GDM1 (cell line): ENCODE measurements at regions not wholly inside any gene's neighbourhood (a gene's known extent, or its start where the extent isn't known, plus 50 kb on each side); places are given as distances from the start of the nearest gene placed in this dataset.
"Not testable (repeated sequence)": the region's sequence is repeated elsewhere in the genome, so short reads cannot be mapped to it uniquely, and the experiment has no call there.

Experiments used
- DNase-seq: peaks from one replicate; lab custom pipeline; 2025; lab: John Stamatoyannopoulos, UW

DNA sequence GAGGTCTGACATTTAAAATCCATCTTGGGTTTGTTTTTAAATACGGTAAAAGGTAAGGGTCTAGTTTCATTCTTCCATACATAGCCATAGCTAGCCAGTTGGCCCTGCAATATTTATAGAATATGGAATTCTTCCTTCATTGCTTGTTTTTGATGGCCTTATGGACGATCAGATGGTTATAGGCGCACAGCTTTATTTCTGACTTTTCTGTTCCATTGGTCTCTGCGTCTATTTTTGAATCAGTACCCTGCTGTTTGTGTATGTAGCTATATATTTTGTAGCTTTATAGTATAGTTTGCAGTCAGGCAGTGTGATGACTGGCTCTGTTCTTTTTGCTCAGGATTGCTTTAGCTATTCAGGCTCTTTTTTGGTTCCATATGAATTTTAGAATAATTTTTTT lies 366.8 kb upstream of the MIS18BP1 start:
- DNase-seq: no peak

DNA sequence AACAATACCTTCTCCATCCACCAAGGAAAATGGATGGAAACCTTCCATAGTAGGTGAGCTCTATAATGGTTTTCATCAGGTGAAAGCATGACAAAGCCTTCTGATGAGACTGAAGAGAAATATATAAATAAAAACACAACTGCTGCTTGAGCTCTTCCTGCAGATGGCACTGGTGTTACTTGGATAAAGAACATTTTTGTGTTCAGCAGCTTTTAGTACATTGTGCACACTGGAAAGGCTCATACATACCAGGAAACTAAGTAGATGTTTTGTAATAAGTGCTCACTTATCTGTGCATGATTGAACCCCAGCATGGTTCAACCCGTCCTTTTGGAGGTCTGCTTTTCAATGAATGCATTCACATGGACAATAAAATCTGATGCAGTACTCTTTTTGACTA lies 357.3 kb upstream of the MIS18BP1 start:
- DNase-seq: no peak

DNA sequence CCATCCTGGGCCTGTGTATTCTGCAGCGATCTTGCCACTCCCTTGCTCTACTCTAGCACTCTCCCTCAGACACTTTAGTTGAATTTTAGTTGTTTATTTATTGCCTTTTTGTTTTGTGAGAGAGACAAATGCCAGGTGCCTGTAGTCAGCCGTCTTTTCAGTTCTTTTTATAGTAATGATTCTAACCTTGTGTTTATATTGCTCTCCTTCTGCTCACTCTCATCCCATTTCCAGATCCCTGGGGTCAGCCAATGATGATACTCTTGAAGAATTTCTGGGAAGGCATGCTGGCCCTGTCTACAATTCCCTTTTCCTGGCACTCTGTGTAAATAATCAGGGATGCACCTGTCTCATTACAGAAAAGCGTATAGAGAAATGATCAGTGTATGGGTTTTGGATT lies 334.1 kb upstream of the MIS18BP1 start:
- no peak for DNase-seq

DNA sequence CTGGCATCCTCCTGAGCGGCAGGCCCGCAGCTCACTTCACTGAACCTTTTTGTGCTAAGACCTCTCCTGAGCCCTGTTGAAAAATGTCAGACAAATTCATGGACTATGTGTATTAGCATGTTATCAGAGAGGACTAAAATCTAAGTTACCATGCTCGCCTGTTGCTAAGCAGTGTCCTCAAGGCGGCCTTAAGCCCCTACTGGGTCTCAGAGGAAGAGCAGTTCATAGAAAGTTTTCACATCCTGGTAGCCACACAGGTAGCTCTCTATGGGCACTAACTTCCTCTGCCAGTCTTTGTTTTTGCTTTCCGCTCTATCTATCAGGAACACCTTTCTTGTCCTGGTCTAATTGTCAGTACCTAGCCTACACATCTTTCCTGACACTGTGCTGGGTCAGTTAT lies 306.6 kb upstream of the MIS18BP1 start:
- DNase-seq: no peak

DNA sequence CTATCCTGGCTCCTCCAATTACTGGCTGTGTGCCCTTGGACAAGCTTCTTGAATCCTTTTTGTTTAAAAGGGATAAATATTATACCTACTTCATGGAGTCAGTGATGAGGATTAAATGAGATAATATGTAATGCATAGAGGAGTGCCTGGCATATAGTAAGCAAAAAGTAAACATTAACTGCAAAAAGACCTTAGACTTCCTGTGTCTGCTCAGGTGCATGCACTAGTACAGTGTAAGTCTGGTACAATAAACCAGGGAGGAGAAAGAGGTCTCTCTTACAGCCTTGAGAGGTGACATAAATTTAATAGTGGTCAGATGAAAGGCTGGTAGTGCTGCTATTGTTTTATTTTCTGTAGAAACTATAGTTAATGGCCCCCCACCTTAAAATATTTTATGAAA lies 305.2 kb upstream of the MIS18BP1 start:
- no peak for DNase-seq

DNA sequence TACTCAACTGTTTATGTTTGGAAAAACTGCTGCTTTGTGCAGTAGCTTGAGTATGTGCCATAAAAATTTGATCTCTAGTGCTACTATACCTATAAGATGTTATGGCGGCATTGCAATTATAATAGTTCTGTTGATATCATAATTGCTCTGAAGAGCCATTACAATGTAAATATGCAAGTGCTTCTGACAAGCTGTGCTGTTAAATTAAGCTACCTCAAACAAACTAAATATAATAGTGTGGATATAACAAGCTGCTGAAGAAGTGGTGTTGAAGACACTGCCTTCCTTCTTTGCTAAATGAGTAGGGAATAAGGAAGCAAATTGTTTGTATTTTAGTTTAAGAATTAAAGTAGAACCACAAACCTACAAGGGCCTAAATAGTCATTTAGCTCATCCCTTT lies 301.0 kb upstream of the MIS18BP1 start:
- DNase-seq: no peak

DNA sequence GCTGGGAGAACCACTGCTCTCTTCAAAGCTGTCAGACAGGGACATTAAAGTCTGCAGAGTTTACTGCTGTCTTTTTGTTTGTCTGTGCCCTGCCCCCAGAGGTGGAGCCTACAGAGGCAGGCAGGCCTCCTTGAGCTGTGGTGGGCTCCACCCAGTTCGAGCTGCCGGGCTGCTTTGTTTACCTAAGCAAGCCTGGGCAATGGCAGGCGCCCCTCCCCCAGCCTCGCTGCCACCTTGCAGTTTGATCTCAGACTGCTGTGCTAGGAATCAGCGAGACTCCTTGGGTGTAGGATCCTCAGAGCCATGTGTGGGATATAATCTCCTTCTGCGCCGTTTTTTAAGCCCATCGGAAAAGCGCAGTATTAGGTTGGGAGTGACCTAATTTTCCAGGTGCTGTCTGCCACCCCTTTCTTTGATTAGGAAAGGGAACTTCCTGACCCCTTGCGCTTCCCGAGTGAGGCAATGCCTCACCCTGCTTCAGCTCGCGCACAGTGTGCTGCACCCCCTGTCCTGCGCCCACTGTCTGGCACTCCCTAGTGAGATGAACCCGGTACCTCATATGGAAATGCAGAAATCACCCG lies 298.3 kb upstream of the MIS18BP1 start:
- DNase-seq: not testable (repeated sequence)

DNA sequence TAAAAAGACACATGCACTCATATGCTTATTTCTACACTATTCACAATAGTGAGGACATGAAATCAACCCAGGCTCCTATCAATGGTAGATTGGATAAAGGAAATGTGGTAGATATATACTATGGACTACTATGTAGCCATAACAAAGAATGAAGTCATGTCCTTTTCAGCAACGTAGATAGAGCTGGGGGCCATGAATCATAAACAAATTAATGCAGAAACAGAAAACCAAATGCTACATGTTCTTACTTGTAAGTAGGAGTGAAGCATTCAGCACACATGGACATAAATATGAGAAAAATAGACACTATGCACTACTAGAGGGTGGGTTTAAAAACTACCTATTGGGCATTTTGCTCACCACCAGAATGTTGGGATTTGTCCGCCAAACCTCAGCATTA lies 278.0 kb upstream of the MIS18BP1 start:
- DNase-seq: no peak

DNA sequence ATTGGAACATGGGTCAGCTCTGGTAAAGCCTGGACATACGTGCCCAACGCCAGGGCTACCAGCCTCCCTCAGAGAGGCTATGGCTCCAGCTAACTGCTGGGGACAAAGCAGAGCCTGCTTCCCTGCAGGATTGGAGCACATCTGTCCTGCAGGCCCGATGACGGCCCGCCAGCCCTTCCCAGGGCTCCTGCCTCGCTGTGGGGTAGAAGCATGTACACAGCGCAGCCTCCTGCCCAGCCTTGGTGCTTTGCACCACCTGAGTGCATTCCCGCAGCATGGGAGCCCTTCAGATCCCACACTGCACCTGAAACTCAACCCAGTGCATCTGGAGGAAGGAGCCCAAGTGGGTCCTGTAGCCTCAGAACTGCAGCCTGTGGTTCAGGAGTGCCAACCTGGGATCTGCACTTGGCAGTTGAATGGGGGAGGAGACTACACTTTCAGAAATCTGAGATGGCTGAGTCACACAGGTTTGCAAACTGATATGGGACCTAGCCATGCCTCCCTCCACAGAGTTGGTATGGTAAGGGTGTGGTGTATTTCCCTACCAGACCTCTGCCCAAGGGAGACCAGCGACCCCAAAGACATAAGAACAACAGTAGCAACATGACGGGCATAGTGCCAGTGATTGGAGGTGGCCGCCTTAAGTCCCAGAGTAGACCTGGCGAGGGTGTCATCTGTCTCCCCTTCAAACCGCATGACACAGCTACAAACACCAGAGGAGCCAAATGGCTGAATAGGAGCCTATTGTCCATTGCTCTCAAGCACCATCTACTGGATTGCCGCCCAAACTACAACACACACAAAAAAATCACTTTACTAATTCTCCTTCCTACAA lies 273.9 kb upstream of the MIS18BP1 start:
- DNase-seq: peak; percentile 24

DNA sequence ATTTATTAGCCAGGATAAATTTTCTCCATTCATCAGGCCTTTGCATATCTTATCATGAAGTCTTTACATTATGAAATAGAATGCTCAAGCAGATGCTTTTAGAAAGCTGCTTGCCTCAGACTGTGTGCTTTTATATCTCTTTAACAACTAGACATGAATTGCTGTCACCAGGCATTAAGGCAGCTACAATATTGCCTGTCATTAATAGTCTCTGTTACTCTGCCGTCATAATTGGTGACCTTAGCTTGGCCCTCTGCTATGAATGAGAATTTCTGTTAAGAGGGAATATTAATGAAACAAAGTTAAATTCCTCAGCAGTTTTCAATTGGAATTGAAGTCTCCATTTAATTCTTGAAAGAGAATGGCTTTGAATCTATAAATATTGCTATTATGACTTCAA lies 266.8 kb upstream of the MIS18BP1 start:
- DNase-seq: no peak

DNA sequence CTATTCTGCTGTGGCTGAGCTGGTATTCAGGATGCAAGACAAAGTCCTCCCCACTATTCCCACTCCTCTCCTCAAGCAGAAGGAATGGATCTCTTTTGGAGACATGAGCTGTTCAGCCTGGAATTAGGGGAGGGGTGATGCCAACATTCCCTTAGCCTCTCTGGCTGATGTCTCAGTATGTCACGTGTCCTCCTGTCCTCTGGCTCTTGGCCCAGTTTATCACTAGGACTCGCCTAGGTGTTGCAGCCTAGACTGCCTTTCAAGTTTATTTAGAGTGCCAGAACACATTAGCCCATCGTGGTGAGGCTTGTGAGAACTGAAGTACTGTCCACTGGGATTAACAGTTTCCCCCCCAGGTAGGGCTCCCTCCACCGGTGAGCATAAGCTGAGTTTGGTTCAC lies 239.9 kb upstream of the MIS18BP1 start:
- no peak for DNase-seq

DNA sequence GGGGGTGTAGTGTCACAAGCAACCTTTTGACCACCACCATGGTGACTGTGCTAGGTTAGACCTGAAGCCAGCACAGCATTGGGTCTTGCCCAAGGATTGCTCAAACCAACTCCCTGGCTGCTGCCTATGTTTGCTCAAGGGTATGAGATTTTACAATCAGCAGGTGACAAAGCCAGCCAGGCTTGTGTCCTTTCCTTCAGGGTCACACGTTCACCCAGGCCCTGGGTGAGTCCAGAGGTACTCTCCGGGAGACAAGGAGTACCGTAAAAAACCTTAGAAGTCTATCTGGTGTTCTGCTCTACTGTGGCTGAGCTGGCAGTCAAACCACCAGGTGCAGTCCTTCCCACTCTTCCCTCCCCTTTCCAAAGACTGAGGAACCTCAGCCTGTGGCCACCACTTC lies 238.9 kb upstream of the MIS18BP1 start:
- no peak for DNase-seq

DNA sequence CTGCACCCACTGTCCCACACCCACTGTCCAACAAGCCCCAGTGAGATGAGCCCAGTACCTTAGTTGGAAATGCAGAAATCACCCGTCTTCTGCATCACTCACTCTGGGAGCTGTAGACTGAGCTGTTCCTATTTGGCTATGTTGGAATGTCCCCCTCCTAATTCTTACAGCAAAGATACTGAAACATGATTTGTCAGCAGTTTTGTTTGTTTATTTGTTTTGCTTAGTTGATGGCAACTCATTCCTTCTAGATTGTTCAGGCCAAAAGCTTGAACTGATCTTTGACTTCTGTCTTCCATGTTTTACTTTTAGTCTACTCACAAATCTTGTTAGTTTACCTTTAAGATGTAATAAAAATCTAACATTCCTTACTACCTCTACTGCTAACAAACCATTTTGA lies 233.6 kb upstream of the MIS18BP1 start:
- no peak for DNase-seq

DNA sequence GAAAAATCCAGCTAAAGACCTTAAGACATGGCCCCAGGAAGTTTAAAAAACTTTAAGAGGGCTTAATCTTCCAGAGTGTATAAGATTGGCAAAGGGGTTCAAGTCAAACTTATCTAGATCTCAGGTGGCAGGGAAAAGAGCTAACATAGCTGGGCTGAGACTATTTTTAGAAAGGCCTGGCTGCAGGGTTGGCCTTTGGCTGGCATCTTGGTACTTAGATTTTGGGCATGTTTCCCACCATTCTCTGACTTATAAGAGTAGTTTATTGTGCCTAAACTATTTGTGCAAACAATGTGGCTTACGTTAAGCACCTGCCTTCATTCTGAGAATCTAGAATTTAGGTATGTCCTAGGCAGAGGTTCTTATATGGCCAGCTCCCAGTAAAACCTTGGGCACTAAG lies 214.0 kb upstream of the MIS18BP1 start:
- no peak for DNase-seq

DNA sequence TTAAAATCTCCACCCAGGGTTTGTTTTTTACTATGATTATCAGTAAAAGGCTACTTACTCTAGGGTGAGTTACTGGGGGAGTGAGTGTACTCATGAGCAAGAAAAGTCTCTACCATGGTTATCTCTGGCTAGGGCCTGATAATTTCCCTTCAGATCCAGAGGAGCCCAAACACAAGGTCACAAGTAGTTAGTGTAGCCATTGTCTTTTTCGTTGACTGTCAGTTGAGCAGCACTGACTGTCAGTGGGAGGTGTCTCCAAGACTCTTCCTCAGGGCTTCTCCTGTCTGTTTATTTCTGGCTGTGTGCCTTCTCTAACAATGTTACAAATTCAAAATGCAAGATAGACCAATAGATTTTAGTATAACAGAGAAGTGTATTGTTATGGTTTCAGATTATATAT lies 181.2 kb upstream of the MIS18BP1 start:
- no peak for DNase-seq

DNA sequence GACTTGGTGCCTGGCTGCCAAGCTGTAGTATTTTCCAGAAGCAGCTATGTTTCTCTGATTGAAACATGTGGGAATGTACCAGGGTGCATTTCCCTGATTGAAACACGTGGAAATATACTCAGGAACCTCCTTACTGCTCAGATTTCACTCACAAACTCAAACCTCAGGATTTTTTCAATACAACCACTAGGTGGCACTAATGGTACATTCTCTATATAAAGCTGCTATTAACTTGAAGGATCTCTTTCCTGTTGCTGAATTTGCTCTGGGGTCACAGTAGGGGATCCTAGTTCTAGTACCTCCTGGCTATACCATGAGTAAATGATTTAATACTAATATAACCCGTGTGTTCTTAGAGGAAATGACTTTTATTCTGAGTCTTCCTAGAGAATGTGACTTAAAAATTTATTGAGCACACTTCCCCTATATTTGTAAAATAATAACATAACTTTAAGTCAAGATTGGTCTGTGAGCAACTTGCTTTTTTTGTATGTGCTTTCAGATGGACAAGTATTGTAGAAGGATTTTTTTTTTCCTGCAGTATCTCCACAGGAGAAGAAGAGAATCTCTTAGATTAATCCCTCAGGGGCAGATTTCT lies 173.8 kb upstream of the MIS18BP1 start:
- DNase-seq: no peak

DNA sequence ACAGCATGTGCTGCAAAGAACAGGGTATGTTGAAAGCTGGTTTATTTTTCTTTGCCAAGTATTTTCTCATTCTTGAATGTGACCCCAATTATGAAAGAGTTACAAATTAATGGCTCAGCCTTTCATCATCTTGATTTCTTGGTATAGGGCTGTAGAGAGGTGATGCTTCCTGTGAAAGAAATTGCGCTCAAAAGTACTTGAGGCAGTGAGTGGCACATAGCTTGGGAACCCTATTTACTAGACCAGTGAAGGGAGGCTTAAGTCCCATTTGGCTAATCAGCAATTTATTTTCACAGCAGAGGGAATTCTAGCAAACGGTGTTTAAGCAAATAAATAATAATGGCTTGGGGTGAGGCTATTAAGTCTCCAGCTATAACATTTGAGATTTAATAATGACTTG lies 153.9 kb upstream of the MIS18BP1 start:
- DNase-seq: no peak

DNA sequence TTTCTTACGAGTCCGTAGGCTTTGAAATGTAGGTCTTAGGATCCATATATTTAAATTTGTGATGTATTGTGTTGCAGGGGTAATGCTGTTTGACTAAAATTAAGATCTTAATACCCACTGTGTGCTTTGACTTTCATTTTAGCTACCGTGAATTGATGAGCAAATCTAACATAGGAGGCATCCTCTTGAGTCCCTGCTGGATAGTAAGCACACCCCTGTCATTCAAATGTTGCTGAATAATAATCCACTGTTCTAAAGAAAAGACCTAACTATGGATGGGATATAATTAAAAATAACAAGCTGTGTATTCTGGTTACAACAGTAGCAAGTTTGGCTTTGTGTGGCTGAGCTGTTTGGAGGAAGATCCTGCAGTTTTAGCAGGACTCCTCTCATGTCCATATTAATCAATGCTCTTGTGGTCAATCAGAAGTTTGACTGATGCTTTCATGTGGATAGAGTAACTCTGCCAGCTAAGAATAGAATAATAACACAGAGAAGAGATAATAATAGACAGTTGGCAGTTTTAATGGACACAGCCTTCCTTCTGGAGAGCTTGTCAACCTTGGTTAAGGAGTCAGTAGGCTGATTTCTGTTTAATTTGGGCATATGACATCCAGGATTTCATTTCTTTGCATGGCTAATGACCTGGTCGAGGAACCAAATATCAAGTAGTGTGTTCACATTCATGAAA lies 148.1 kb upstream of the MIS18BP1 start:
- DNase-seq: no peak

DNA sequence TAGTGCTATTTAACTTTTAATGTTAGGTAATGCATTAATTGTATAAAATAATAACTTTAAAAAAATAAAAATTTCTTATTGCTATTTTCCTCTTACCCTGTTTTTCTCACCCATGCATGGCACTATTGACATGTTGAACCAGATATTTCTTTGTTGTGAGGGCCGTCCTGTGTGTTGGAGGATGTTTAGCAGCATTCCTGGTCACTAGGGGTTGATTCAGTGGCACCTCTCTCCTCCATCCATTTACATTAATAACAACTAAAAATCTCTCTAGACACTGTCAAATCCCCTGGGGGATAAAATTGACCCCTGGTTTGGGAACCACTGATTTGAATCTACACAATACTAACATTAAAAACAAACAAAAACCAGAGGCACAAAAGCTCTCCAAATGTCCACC lies 147.5 kb upstream of the MIS18BP1 start:
- DNase-seq: no peak

DNA sequence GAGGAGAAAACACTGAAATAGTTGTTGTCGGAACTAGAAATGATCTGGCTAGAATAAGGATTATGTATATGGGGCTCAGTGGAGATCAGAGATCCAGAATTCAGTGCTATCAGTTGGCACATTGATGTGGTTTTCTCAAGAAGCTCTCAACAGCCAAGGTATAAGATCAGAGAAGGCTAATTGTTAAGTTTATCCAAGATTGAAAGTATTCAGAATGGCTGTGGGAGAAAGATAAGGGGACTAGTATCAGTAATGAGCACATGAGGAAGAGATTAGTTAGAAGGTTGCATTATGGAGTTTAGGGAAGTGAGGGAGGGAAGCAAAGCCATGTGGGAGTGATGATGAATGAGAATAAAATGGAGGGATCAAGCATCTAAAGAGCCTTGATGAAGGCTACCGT lies 128.1 kb upstream of the MIS18BP1 start:
- no peak for DNase-seq

DNA sequence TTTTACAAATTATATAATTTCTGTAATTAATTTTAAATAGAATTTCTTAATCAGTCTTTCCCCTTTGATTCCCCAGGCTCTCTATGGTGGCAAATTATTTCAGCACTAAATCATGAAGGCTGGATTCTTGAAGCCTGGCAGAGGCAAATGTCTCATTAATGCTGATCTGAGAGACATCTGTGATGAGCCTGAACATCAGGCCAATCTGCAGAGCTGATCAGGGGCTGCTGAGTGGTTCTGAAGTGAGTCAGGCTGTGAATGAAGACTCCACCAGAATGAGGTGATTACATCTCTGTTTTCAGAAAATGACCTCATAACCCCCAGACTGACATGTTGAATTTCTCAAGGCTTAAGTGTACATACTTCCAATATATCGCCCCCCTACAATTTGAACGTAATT lies 124.2 kb upstream of the MIS18BP1 start:
- DNase-seq: no peak

DNA sequence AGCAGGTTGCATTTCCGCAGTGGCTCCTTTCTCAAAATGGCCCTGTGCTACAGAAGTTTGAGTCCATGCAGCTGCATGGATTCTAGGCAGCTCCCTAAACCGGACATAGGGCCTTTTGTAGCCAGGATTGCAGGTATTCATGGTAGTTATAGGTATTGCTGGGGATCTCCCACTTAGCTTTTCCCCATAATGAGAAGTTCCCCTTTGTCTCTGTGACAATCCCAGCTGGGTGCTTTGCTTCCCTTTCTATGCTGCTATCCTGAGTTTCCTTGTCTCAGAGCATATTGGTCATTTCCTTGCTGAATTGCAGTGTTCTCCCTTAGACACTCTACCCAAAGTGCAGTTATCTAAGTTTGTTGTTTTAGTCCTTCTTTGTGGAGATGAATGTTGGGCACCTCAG lies 120.9 kb upstream of the MIS18BP1 start:
- DNase-seq: no peak

DNA sequence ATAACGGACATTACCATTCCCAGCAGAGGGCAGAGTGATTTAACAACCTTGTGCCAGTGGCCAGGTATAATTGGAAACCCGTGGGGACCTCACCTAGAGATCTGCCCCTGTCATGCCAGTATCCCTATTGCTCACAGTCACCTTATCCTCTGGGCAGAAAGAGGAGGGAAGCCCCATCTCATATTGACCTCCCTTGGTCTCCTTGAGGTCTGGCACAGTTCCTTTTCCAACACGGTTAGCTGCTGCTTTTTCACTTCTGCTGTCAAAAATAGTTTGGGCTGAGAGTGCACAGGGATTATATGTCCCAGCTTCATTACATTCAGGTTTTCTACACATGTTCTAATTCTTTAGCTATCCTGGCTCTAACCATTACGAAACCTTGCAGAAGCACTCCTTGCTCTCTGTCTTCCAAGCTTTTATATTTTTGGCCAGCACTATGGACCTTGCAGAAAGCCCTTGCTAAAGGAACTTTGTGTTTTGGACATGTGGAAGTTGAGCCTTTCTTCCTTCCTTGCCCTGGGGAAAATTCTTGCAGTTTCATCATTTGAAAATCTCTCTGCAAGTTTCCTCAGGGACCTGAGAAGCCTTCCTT lies 111.7 kb upstream of the MIS18BP1 start:
- no peak for DNase-seq
